Liver (tissue), 3 donors: ENCODE measurements at regions not wholly inside any gene's neighbourhood (a gene's known extent, or its start where the extent isn't known, plus 50 kb on each side); places are given as distances from the start of the nearest gene placed in this dataset.

Experiments used
- EGR1 ChIP-seq, 2 donors: IDR thresholded peaks; 2 replicates each; pipeline ENCODE4 v1.6.1; 2016 to 2018; ENCODE audit warnings: antibody characterized with exemption in 2 of 2, low read depth in 2 of 2
- FOXA1 ChIP-seq: IDR thresholded peaks from 2 replicates; pipeline ENCODE4 v1.6.1; 2016; ENCODE audit warnings: antibody characterized with exemption
- GABPA ChIP-seq, 2 donors: IDR thresholded peaks in 1 of 2; conservative IDR thresholded peaks in 1 of 2; 2 replicates each; pipeline ENCODE4 v1.6.1; 2016; ENCODE audit warnings: antibody characterized with exemption in 2 of 2, mild to moderate bottlenecking in 1 of 2, moderate library complexity in 1 of 2
- RXRA ChIP-seq, 2 donors: IDR thresholded peaks; 2 replicates each; pipeline ENCODE4 v1.6.1; 2017 to 2018; ENCODE audit warnings: antibody characterized with exemption in 2 of 2, mild to moderate bottlenecking in 1 of 2
- TAF1 ChIP-seq: conservative IDR thresholded peaks from 2 replicates; pipeline ENCODE4 v1.6.1; 2016; ENCODE audit warnings: antibody characterized with exemption, mild to moderate bottlenecking
- YY1 ChIP-seq: IDR thresholded peaks from 2 replicates; pipeline ENCODE4 v1.6.1; 2016; ENCODE audit warnings: antibody characterized with exemption, mild to moderate bottlenecking
- TF ChIP-seq, protein P1 (sequence below): fragments of 150-350 bp; IDR thresholded peaks from 2 replicates; pipeline ENCODE4 v1.5.1; 2017; ENCODE audit warnings: improper control_type of control experiment, low read depth, low read length; ENCODE audit not compliant: missing input control
- TF ChIP-seq, protein P2 (sequence below): IDR thresholded peaks from 2 replicates; pipeline ENCODE4 v1.6.1; 2016; ENCODE audit warnings: antibody characterized with exemption, mild to moderate bottlenecking
- TF ChIP-seq, protein P3 (sequence below): IDR thresholded peaks from 2 replicates; pipeline ENCODE4 v1.6.1; 2016; ENCODE audit warnings: antibody characterized with exemption
- donor health status: healthy.
- donor health status: healthy.

DNA sequence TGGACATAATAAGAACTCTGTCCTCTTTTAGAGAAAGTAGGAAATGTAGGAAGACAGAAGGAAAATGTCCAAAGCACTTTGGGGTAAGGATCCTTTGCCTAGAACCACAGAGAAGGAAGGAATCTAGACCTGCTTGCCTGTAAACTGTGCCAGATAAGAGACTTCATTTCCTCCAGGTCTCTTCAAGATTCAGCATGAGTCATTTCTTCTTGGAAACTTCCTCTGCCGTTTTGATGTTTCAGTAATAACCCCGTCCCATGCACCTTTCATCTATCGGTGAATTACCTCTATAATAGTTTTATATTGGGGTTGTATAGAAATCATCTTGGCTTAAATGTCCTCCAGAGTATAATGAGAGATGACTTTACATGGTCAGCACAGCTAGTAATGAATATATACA, 63.2 kb upstream of the LRATD1 start:
- TF ChIP-seq, protein P1, sequence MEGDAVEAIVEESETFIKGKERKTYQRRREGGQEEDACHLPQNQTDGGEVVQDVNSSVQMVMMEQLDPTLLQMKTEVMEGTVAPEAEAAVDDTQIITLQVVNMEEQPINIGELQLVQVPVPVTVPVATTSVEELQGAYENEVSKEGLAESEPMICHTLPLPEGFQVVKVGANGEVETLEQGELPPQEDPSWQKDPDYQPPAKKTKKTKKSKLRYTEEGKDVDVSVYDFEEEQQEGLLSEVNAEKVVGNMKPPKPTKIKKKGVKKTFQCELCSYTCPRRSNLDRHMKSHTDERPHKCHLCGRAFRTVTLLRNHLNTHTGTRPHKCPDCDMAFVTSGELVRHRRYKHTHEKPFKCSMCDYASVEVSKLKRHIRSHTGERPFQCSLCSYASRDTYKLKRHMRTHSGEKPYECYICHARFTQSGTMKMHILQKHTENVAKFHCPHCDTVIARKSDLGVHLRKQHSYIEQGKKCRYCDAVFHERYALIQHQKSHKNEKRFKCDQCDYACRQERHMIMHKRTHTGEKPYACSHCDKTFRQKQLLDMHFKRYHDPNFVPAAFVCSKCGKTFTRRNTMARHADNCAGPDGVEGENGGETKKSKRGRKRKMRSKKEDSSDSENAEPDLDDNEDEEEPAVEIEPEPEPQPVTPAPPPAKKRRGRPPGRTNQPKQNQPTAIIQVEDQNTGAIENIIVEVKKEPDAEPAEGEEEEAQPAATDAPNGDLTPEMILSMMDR = no peak
- no peak for TF ChIP-seq TAF1
- no peak for TF ChIP-seq FOXA1
- TF ChIP-seq, protein P2, sequence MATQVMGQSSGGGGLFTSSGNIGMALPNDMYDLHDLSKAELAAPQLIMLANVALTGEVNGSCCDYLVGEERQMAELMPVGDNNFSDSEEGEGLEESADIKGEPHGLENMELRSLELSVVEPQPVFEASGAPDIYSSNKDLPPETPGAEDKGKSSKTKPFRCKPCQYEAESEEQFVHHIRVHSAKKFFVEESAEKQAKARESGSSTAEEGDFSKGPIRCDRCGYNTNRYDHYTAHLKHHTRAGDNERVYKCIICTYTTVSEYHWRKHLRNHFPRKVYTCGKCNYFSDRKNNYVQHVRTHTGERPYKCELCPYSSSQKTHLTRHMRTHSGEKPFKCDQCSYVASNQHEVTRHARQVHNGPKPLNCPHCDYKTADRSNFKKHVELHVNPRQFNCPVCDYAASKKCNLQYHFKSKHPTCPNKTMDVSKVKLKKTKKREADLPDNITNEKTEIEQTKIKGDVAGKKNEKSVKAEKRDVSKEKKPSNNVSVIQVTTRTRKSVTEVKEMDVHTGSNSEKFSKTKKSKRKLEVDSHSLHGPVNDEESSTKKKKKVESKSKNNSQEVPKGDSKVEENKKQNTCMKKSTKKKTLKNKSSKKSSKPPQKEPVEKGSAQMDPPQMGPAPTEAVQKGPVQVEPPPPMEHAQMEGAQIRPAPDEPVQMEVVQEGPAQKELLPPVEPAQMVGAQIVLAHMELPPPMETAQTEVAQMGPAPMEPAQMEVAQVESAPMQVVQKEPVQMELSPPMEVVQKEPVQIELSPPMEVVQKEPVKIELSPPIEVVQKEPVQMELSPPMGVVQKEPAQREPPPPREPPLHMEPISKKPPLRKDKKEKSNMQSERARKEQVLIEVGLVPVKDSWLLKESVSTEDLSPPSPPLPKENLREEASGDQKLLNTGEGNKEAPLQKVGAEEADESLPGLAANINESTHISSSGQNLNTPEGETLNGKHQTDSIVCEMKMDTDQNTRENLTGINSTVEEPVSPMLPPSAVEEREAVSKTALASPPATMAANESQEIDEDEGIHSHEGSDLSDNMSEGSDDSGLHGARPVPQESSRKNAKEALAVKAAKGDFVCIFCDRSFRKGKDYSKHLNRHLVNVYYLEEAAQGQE = no peak
- TF ChIP-seq EGR1 (IDR thresholded peaks at IDR 0.05; ENCODE audit: low read depth in 2 of 2) = no peak
- TF ChIP-seq, protein P3, sequence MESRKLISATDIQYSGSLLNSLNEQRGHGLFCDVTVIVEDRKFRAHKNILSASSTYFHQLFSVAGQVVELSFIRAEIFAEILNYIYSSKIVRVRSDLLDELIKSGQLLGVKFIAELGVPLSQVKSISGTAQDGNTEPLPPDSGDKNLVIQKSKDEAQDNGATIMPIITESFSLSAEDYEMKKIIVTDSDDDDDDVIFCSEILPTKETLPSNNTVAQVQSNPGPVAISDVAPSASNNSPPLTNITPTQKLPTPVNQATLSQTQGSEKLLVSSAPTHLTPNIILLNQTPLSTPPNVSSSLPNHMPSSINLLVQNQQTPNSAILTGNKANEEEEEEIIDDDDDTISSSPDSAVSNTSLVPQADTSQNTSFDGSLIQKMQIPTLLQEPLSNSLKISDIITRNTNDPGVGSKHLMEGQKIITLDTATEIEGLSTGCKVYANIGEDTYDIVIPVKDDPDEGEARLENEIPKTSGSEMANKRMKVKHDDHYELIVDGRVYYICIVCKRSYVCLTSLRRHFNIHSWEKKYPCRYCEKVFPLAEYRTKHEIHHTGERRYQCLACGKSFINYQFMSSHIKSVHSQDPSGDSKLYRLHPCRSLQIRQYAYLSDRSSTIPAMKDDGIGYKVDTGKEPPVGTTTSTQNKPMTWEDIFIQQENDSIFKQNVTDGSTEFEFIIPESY = no peak
- no peak for TF ChIP-seq GABPA (IDR thresholded peaks at IDR 0.05 in 1 of 2, conservative IDR thresholded peaks at IDR 0.05 in 1 of 2)
- TF ChIP-seq YY1 = no peak
- no peak for TF ChIP-seq RXRA (IDR thresholded peaks at IDR 0.05)
